ENCODE measurements at regions not wholly inside any gene's neighbourhood (a gene's known extent, or its start where the extent isn't known, plus 50 kb on each side); places are given as distances from the start of the nearest gene placed in this dataset.

GRCh38 chr10:47077941-47078340, 166.7 kb downstream of the PTPN20 start:
- TF ChIP-seq BHLHE40 (IDR thresholded peaks at IDR 0.05; ENCODE audit: borderline replicate concordance) (no peak), ZNF384 (IDR thresholded peaks at IDR 0.05) (no peak), SP1 (IDR thresholded peaks at IDR 0.05) (no peak), TARDBP (IDR thresholded peaks at IDR 0.05) (no peak), HDGF (IDR thresholded peaks at IDR 0.05; ENCODE audit: borderline replicate concordance) (no peak), ARNT (IDR thresholded peaks at IDR 0.05) (no peak), CTBP1 (IDR thresholded peaks at IDR 0.05; ENCODE audit: borderline replicate concordance) (no peak), LEF1 (IDR thresholded peaks at IDR 0.05; ENCODE audit: borderline replicate concordance) (no peak), FOXA1 (IDR thresholded peaks at IDR 0.05) (no peak), FOXM1 (IDR thresholded peaks at IDR 0.05; ENCODE audit: borderline replicate concordance) (no peak), FOXK2 (IDR thresholded peaks at IDR 0.05) (no peak), SUZ12 (IDR thresholded peaks at IDR 0.05) (no peak)

All from HEK293T (cell line).